ENCODE measurements at regions not wholly inside any gene's neighbourhood (a gene's known extent, or its start where the extent isn't known, plus 50 kb on each side); places are given as distances from the start of the nearest gene placed in this dataset.

DNA sequence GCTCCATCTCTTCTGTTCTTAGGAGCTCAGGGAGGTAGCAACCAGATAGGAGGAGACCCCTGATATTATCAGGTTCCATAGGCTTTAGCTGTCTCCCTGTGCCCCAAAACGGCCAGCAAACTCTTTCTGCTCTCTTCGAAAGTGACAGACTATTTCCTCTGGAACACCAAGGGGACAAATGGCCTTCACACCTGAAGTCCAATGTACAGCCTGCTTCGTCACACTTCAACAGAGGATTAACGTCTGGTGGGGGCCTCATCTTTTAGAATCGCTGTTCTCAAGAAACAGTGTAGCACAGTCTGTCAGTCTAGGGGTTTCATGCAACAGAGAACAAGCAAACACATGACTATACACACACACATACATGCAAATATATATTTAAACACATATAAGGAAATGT is 152.4 kb upstream of the SETMAR start:
- Mint-ChIP-seq H3K27ac (ENCODE audit: unreplicated experiment) (no peak overlapping the region), H3K9me3 (ENCODE audit: unreplicated experiment) (no peaks in the 10 kb centered on the region), H3K4me1 (ENCODE audit: low read depth, unreplicated experiment) (no peaks in the 10 kb centered on the region), H3K36me3 (ENCODE audit: low read depth, unreplicated experiment) (no peaks in the 10 kb centered on the region), H3K4me3 (ENCODE audit: unreplicated experiment) (no peak overlapping the region), H3K27me3 (ENCODE audit: low read depth, unreplicated experiment) (no peaks in the 10 kb centered on the region)
- Histone ChIP-seq H3K9ac (ENCODE audit: low read length) (no peak overlapping the region), H3K79me2 (ENCODE audit: insufficient read depth, low read length) (no peaks in the 10 kb centered on the region), H3K36me3 (ENCODE audit: insufficient read depth, low read length) (no peaks in the 10 kb centered on the region), H4K20me1 (ENCODE audit: insufficient read depth, low read length) (no peaks in the 10 kb centered on the region), H3K4me2 (ENCODE audit: low read length) (no peak overlapping the region), H2AFZ (ENCODE audit: low read depth, low read length) (no peak overlapping the region), H3K27ac (ENCODE audit: low read depth, low read length) (no peak overlapping the region), H3K9me3 (ENCODE audit: insufficient read depth, low read depth, low read length) (no peaks in the 10 kb centered on the region), H3K4me3 (ENCODE audit: insufficient read depth, low read depth, low read length) (no peak overlapping the region), H3K4me1 (ENCODE audit: insufficient read depth, low read length) (no peaks in the 10 kb centered on the region), H3K27me3 (ENCODE audit: insufficient read depth, low read length) (no peaks in the 10 kb centered on the region)
- no peak for FAIRE-seq
- no peak for DNase-seq (ENCODE audit: low read depth)
- TF ChIP-seq, protein P1, sequence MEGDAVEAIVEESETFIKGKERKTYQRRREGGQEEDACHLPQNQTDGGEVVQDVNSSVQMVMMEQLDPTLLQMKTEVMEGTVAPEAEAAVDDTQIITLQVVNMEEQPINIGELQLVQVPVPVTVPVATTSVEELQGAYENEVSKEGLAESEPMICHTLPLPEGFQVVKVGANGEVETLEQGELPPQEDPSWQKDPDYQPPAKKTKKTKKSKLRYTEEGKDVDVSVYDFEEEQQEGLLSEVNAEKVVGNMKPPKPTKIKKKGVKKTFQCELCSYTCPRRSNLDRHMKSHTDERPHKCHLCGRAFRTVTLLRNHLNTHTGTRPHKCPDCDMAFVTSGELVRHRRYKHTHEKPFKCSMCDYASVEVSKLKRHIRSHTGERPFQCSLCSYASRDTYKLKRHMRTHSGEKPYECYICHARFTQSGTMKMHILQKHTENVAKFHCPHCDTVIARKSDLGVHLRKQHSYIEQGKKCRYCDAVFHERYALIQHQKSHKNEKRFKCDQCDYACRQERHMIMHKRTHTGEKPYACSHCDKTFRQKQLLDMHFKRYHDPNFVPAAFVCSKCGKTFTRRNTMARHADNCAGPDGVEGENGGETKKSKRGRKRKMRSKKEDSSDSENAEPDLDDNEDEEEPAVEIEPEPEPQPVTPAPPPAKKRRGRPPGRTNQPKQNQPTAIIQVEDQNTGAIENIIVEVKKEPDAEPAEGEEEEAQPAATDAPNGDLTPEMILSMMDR (IDR thresholded peaks at IDR 0.05; ENCODE audit: insufficient read depth, low read depth, low read length): no peak
- no peak for TF ChIP-seq EZH2 (IDR thresholded peaks at IDR 0.05; ENCODE audit: insufficient read depth, low read length)

DNA sequence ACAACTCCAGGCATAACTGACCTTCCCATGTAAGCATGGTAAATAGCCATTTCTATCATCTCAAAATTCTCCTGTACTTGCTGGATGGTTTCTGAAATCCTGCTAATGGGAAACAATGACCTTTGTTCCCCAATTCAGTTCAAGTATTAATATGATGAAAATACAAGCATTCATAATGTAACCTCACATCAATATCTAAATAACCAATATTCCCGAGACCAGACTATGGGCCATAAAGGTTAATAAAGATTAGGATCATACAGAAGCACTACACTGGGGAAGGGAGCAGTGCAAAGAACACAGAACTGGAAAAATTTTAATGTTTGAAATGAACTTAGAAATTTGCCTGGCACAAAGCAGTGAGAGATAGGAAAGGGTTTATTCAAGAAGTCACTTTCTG is 151.3 kb upstream of the SETMAR start:
- Mint-ChIP-seq H3K36me3 (ENCODE audit: low read depth, unreplicated experiment) (no peaks in the 10 kb centered on the region), H3K9me3 (ENCODE audit: unreplicated experiment) (no peaks in the 10 kb centered on the region), H3K4me1 (ENCODE audit: low read depth, unreplicated experiment) (no peaks in the 10 kb centered on the region), H3K4me3 (ENCODE audit: unreplicated experiment) (no peak overlapping the region), H3K27ac (ENCODE audit: unreplicated experiment) (no peak overlapping the region), H3K27me3 (ENCODE audit: low read depth, unreplicated experiment) (no peaks in the 10 kb centered on the region)
- H3K4me1 ChIP-seq (ENCODE audit: insufficient read depth, low read length): no peaks in the 10 kb centered on the region
- no peaks in the 10 kb centered on the region for H3K27me3 ChIP-seq (ENCODE audit: insufficient read depth, low read length)
- H3K27ac ChIP-seq (ENCODE audit: low read depth, low read length): no peak overlapping the region
- TF ChIP-seq EZH2 (IDR thresholded peaks at IDR 0.05; ENCODE audit: insufficient read depth, low read length): no peak
- TF ChIP-seq, protein P1 (IDR thresholded peaks at IDR 0.05; ENCODE audit: insufficient read depth, low read depth, low read length): no peak
- no peaks in the 10 kb centered on the region for H3K9me3 ChIP-seq (ENCODE audit: insufficient read depth, low read depth, low read length)
- no peaks in the 10 kb centered on the region for H3K79me2 ChIP-seq (ENCODE audit: insufficient read depth, low read length)
- no peak overlapping the region for H3K4me3 ChIP-seq (ENCODE audit: insufficient read depth, low read depth, low read length)
- no peak overlapping the region for H2AFZ ChIP-seq (ENCODE audit: low read depth, low read length)
- H3K4me2 ChIP-seq (ENCODE audit: low read length): no peak overlapping the region
- no peak for FAIRE-seq
- no peaks in the 10 kb centered on the region for H3K36me3 ChIP-seq (ENCODE audit: insufficient read depth, low read length)
- H3K9ac ChIP-seq (ENCODE audit: low read length): no peak overlapping the region
- no peaks in the 10 kb centered on the region for H4K20me1 ChIP-seq (ENCODE audit: insufficient read depth, low read length)
- DNase-seq (ENCODE audit: low read depth): no peak

DNA sequence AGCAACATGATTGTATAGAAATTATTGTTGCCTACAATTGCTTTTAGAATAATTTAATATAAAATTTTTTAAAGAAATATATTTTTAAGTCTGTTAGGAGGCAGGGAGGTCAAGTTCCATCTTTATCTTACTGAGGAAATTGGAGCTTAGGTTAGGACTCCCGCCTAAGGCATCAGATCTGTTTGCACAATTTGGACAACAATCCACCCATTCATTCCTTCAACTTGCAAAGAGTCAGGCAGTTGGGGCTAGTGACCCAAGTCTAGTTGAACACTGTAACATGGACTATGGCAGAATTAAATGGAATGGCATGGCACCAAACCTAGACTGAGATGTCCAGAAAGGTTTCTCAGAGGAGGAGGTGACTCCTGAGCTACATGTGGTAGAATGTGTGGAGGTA is 149.4 kb upstream of the SETMAR start:
- DNase-seq (ENCODE audit: low read depth): no peak
- H3K36me3 Mint-ChIP-seq (ENCODE audit: low read depth, unreplicated experiment): no peaks in the 10 kb centered on the region

More for the DNA sequence above, 149.4 kb upstream of the SETMAR start:
- Histone ChIP-seq H3K36me3 (ENCODE audit: insufficient read depth, low read length) (no peaks in the 10 kb centered on the region), H4K20me1 (ENCODE audit: insufficient read depth, low read length) (no peaks in the 10 kb centered on the region), H3K4me3 (ENCODE audit: insufficient read depth, low read depth, low read length) (no peak overlapping the region), H3K4me1 (ENCODE audit: insufficient read depth, low read length) (no peaks in the 10 kb centered on the region), H3K9me3 (ENCODE audit: insufficient read depth, low read depth, low read length) (no peaks in the 10 kb centered on the region), H3K27ac (ENCODE audit: low read depth, low read length) (no peak overlapping the region), H3K79me2 (ENCODE audit: insufficient read depth, low read length) (no peaks in the 10 kb centered on the region), H2AFZ (ENCODE audit: low read depth, low read length) (no peak overlapping the region), H3K27me3 (ENCODE audit: insufficient read depth, low read length) (no peaks in the 10 kb centered on the region), H3K4me2 (ENCODE audit: low read length) (no peak overlapping the region), H3K9ac (ENCODE audit: low read length) (no peak overlapping the region)
- Mint-ChIP-seq H3K4me3 (ENCODE audit: unreplicated experiment) (no peak overlapping the region), H3K27me3 (ENCODE audit: low read depth, unreplicated experiment) (no peaks in the 10 kb centered on the region), H3K27ac (ENCODE audit: unreplicated experiment) (no peak overlapping the region), H3K4me1 (ENCODE audit: low read depth, unreplicated experiment) (no peaks in the 10 kb centered on the region), H3K9me3 (ENCODE audit: unreplicated experiment) (no peaks in the 10 kb centered on the region)
- no peak for FAIRE-seq
- no peak for TF ChIP-seq EZH2 (IDR thresholded peaks at IDR 0.05; ENCODE audit: insufficient read depth, low read length)
- TF ChIP-seq, protein P1 (IDR thresholded peaks at IDR 0.05; ENCODE audit: insufficient read depth, low read depth, low read length): no peak

All from astrocyte (in vitro differentiated cells and primary cell).